ENCODE measurements at regions not wholly inside any gene's neighbourhood (a gene's known extent, or its start where the extent isn't known, plus 50 kb on each side); places are given as distances from the start of the nearest gene placed in this dataset.
A peak's percentile ranks its signal among the peaks of the same experiment; 100 is the strongest.

GRCh38 chr2:153386481-153386897 lies 92.1 kb downstream of the RPRM start (continued):
- TF ChIP-seq SIN3A (IDR thresholded peaks at IDR 0.05; ENCODE audit: borderline replicate concordance, low read depth, low read length) (peak; percentile 59; the same call in 1 of the 2 replicates), FOXJ3 (CRISPR knock-in tag; IDR thresholded peaks at IDR 0.05) (no peak), RFX5 (IDR thresholded peaks at IDR 0.05; ENCODE audit: low read length) (no peak), FOXM1 (IDR thresholded peaks at IDR 0.05; ENCODE audit: low read depth) (peak; percentile 44; the same call in 1 of the 2 replicates), RXRA (IDR thresholded peaks at IDR 0.05; ENCODE audit: borderline replicate concordance, low read depth) (peak; percentile 65; the same call in 1 of the 2 replicates), TEAD4 (IDR thresholded peaks at IDR 0.05; ENCODE audit: borderline replicate concordance, insufficient read depth) (peak; percentile 70)

DNA sequence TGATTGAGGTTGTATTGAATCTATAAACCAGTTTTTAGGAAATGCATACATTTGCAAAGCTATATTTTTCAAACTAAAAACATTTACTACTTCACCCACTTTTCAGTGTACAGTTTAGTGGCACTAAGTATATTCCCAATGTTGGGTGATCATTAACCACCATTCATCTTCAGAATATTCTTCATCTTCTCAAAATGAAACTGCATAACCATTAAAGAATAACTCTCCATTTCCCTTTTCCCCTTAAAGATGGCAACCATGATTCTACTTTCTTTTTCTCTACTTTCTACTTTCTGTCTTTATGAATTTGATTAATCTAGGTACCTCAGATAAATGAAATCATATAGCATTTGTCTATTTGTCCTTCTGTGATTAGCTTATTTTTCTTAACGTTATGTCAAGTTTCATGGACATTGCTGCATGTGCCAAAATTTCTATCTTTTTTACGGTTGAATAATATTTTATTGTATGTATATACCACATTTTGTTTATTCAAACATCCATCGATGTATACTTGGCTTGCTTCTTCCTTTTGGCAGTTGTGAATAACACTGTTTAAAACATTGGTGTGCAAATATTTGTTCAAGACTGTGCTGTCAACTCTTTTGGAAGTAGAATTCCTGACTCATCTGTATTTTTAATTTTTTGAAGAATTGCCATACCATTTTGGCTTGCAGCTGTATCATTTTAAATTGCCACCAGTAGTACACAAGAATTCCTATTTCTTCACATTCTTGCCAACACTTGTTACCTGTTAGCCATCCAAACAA lies 104.9 kb downstream of the RPRM start:
- POLR2A ChIA-PET, result no interaction called here
- H3K9me3 ChIP-seq, result no peaks in the 10 kb centered on the region
- TF ChIP-seq, protein P1, sequence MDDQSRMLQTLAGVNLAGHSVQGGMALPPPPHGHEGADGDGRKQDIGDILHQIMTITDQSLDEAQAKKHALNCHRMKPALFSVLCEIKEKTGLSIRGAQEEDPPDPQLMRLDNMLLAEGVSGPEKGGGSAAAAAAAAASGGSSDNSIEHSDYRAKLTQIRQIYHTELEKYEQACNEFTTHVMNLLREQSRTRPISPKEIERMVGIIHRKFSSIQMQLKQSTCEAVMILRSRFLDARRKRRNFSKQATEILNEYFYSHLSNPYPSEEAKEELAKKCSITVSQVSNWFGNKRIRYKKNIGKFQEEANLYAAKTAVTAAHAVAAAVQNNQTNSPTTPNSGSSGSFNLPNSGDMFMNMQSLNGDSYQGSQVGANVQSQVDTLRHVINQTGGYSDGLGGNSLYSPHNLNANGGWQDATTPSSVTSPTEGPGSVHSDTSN (IDR thresholded peaks at IDR 0.05), result no peak
- no peak for TF ChIP-seq RAD21 (IDR thresholded peaks at IDR 0.05; ENCODE audit: low read length)
- TF ChIP-seq CHD2 (IDR thresholded peaks at IDR 0.05; ENCODE audit: low read length, partially characterized antibody), result no peak
- TF ChIP-seq FOSL2 (IDR thresholded peaks at IDR 0.05; ENCODE audit: borderline replicate concordance, low read depth), result no peak
- no peak for TF ChIP-seq NFIC (IDR thresholded peaks at IDR 0.05; ENCODE audit: borderline replicate concordance)
- no peak for TF ChIP-seq SIN3A (IDR thresholded peaks at IDR 0.05; ENCODE audit: borderline replicate concordance, low read depth, low read length)
- no peak for TF ChIP-seq GATA2 (CRISPR knock-in tag; IDR thresholded peaks at IDR 0.05)
- no peaks in the 10 kb centered on the region for H3K79me2 ChIP-seq (ENCODE audit: insufficient read depth)
- no peaks in the 10 kb centered on the region for H3K4me1 ChIP-seq (ENCODE audit: control insufficient read depth in 1 of 2, insufficient read depth in 2 of 2, low read depth in 1 of 2, low read length in 1 of 2)
- DNase-seq, result no peak
- H3K4me2 ChIP-seq, result no peak overlapping the region
- no peak overlapping the region for H3K27ac ChIP-seq (ENCODE audit: low read depth in 2 of 2, low read length in 1 of 2)
- H3K36me3 ChIP-seq (replicated peaks in 1 of 2; ENCODE audit: control insufficient read depth in 1 of 2, insufficient read depth in 2 of 2, low read length in 1 of 2), result no peaks in the 10 kb centered on the region
- H3K4me3 ChIP-seq (ENCODE audit: low read depth in 2 of 2, low read length in 1 of 2), result no peak overlapping the region
- WGBS (ENCODE audit: low lambda C conversion rate), result 4% methylated on average over 3 of the region's 3 CpGs
- H3K9ac ChIP-seq, result no peak overlapping the region
- no peaks in the 10 kb centered on the region for H3K27me3 ChIP-seq (ENCODE audit: insufficient read depth)
- no peaks in the 10 kb centered on the region for H4K20me1 ChIP-seq (ENCODE audit: insufficient read depth)
- H2AFZ ChIP-seq (ENCODE audit: low read depth), result no peak overlapping the region
- CTCF ChIA-PET, result interaction anchor here (1.1 kb wide), 1 partner anchor 10 kb away, joined by 4 read pairs; no protein-coding TSS in a partner anchor
- no peaks in the 10 kb centered on the region for H3K9me2 ChIP-seq
- no peaks in the 10 kb centered on the region for H3F3A ChIP-seq (replicated peaks; ENCODE audit: insufficient read depth)

- Histone ChIP-seq H3K4me1 (ENCODE audit: control insufficient read depth in 1 of 2, insufficient read depth in 2 of 2, low read depth in 1 of 2, low read length in 1 of 2) (no peaks in the 10 kb centered on the region), H3F3A (replicated peaks; ENCODE audit: insufficient read depth) (no peaks in the 10 kb centered on the region), H3K79me2 (ENCODE audit: insufficient read depth) (no peaks in the 10 kb centered on the region), H3K9me2 (no peaks in the 10 kb centered on the region), H3K27ac (ENCODE audit: low read depth in 2 of 2, low read length in 1 of 2) (no peak overlapping the region), H2AFZ (ENCODE audit: low read depth) (no peak overlapping the region), H3K9me3 (no peaks in the 10 kb centered on the region), H3K27me3 (ENCODE audit: insufficient read depth) (no peaks in the 10 kb centered on the region), H3K9ac (no peak overlapping the region), H3K4me3 (ENCODE audit: low read depth in 2 of 2, low read length in 1 of 2) (no peak overlapping the region), H4K20me1 (ENCODE audit: insufficient read depth) (no peaks in the 10 kb centered on the region), H3K4me2 (no peak overlapping the region), H3K36me3 (replicated peaks in 1 of 2; ENCODE audit: control insufficient read depth in 1 of 2, insufficient read depth in 2 of 2, low read length in 1 of 2) (no peaks in the 10 kb centered on the region)
- POLR2A ChIA-PET, result no interaction called here
- no peak for DNase-seq
- no peak for TF ChIP-seq SMC3 (IDR thresholded peaks at IDR 0.05; ENCODE audit: low read depth, low read length)
- no peak for TF ChIP-seq NRF1 (IDR thresholded peaks at IDR 0.05; ENCODE audit: low read depth, low read length)
- no peak for TF ChIP-seq FOSL2 (IDR thresholded peaks at IDR 0.05; ENCODE audit: borderline replicate concordance, low read depth)
- no peak for TF ChIP-seq TEAD4 (IDR thresholded peaks at IDR 0.05; ENCODE audit: borderline replicate concordance, insufficient read depth)
- no peak for TF ChIP-seq USF2 (IDR thresholded peaks at IDR 0.05; ENCODE audit: borderline replicate concordance, low read depth, low read length)
- TF ChIP-seq EZH2phosphoT487 (IDR thresholded peaks at IDR 0.05; ENCODE audit: borderline replicate concordance, low read depth), result no peak
- TF ChIP-seq ZBTB33 (IDR thresholded peaks at IDR 0.05; ENCODE audit: borderline replicate concordance, low read depth), result no peak
- CTCF ChIA-PET, result no interaction called here
- WGBS (ENCODE audit: low lambda C conversion rate), result 0% methylated on average over 2 of the region's 3 CpGs
Observed at GRCh38 chr2:153360239-153360638, 118.3 kb downstream of the RPRM start.
